GM13976 (cell line): ENCODE measurements at regions not wholly inside any gene's neighbourhood (a gene's known extent, or its start where the extent isn't known, plus 50 kb on each side); places are given as distances from the start of the nearest gene placed in this dataset.

Source experiments
- DNase-seq: peaks from one replicate; pipeline ENCODE4 v3.0.0; 2012; ENCODE audit warnings: low spot score
- in situ Hi-C: fragments of 300-500 bp; cut with MboI; formaldehyde crosslinking; loops from one replicate; pipeline ENCODE4 v1.12.0; 2022; ENCODE audit warnings: low sequenced_read_pairs, mixed read lengths, inconsistent platforms; ENCODE audit not compliant: unreplicated experiment
- TF ChIP-seq, protein P1 (sequence below): IDR thresholded peaks from 2 replicates; pipeline ENCODE4 v1.5.1; 2012; ENCODE audit warnings: borderline replicate concordance, mild to moderate bottlenecking; ENCODE audit not compliant: insufficient read depth; ENCODE audit errors: extremely low read depth, missing control alignments, control extremely low read depth

GRCh38 chr16:51937771-51938170, 609.2 kb downstream of the TOX3 start:
- in situ Hi-C loops: no loop called here
- DNase-seq: no peak
- TF ChIP-seq, protein P1, sequence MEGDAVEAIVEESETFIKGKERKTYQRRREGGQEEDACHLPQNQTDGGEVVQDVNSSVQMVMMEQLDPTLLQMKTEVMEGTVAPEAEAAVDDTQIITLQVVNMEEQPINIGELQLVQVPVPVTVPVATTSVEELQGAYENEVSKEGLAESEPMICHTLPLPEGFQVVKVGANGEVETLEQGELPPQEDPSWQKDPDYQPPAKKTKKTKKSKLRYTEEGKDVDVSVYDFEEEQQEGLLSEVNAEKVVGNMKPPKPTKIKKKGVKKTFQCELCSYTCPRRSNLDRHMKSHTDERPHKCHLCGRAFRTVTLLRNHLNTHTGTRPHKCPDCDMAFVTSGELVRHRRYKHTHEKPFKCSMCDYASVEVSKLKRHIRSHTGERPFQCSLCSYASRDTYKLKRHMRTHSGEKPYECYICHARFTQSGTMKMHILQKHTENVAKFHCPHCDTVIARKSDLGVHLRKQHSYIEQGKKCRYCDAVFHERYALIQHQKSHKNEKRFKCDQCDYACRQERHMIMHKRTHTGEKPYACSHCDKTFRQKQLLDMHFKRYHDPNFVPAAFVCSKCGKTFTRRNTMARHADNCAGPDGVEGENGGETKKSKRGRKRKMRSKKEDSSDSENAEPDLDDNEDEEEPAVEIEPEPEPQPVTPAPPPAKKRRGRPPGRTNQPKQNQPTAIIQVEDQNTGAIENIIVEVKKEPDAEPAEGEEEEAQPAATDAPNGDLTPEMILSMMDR: no peak

DNA sequence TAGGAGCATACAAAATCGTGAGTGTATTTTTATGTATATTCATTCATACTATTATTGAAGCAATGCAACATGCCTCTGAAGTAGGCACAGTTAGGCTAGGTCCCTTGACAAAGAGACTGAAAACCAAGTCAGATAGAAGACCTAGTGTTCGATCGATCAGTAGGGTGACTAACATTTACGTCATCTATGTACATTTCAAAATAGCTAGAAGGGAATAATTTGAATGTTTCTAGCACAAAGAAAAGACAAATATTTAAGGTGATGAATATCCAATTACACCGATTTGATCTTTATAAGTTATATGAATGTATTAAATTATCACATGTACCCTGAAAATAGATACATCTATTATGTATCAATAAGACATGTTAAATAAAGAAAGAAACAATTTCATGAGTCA, 610.1 kb downstream of the TOX3 start:
- TF ChIP-seq, protein P1: no peak
- in situ Hi-C loops: no loop called here
- DNase-seq: no peak

DNA sequence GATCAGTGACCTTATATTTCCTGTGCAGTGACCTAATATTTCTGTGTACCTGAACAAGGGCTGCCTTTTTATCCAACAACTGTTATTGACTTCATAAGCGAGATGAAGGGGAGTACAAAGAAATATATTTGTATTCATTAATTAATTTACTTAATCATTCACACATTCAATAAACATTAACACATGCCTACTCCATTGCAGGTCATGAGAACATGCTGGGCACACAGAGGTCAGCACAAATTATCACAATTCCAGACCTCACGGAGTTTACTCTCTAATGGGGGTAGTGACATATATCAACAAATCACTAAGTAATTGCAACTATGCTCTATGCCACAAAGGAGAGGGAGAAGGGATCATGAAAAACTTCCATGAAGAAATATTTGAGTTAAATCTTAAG, 614.6 kb downstream of the TOX3 start:
- in situ Hi-C loops: no loop called here
- DNase-seq: no peak
- TF ChIP-seq, protein P1: no peak

GRCh38 chr16:51931653-51932052, 615.3 kb downstream of the TOX3 start:
- in situ Hi-C loops: no loop called here
- no peak for DNase-seq
- TF ChIP-seq, protein P1: no peak

GRCh38 chr16:51924744-51925143, 622.2 kb downstream of the TOX3 start:
- in situ Hi-C loops: no loop called here
- no peak for DNase-seq
- TF ChIP-seq, protein P1: no peak

DNA sequence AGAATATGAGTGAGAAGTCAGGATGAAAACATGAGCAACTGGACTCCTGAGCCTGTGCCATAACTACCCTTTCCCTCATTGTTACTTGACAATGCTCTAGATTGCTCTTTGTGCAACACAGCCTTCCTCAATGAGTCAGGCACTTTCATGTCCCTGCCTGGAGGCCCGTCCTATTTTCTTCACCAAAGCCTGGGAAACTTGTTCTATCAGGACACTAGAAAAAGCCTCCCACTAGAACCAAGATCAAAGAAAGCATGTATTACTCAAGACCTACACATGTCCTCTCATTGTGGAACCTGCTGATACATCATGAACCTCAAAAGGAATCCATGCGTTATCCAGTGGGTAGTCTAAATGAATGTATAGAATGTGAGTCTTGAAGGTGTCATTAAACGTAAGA, 624.5 kb downstream of the TOX3 start:
- no peak for DNase-seq
- in situ Hi-C loops: no loop called here
- TF ChIP-seq, protein P1: no peak

DNA sequence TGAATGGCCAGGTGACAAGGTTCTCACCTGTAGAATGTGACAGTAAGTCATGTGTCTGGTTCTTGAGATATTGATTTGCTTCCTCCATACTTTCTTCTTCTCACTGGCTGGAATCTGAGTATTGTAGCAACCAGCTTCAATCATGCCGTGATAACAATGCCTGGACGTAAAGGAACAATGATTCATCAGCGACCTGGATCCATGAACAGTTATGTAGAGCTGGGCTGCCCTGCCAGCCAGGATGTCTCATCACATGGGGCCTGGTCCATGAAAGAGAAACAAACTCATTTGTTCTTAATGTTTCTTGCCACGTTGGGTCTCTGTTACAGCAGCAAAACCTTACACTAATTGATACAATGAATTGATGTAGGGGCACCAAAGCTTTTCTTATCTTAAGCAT, 627.2 kb downstream of the TOX3 start:
- in situ Hi-C loops: no loop called here
- no peak for DNase-seq
- TF ChIP-seq, protein P1: no peak
